Adipocyte (in vitro differentiated cells): ENCODE measurements at regions not wholly inside any gene's neighbourhood (a gene's known extent, or its start where the extent isn't known, plus 50 kb on each side); places are given as distances from the start of the nearest gene placed in this dataset.

Experiments used
- DNase-seq: peaks from one replicate; pipeline ENCODE4 v3.0.0-alpha.2; 2015; ENCODE audit warnings: low read depth
- H3K27me3 ChIP-seq: replicated peaks from 2 replicates; pipeline ENCODE4 v1.7.0; 2013; ENCODE audit warnings: mild to moderate bottlenecking, low read length, moderate library complexity; ENCODE audit not compliant: control insufficient read depth, insufficient read depth
- H3K36me3 ChIP-seq: 2 replicates; pipeline ENCODE4 v1.7.0; 2013; ENCODE audit warnings: low read length, mild to moderate bottlenecking, moderate library complexity; ENCODE audit not compliant: control insufficient read depth, insufficient read depth, severe bottlenecking
- H3K4me1 ChIP-seq: 2 replicates; pipeline ENCODE4 v1.7.0; 2013; ENCODE audit warnings: mild to moderate bottlenecking, low read length, moderate library complexity; ENCODE audit not compliant: control insufficient read depth, insufficient read depth
- H3K4me3 ChIP-seq: 2 replicates; pipeline ENCODE4 v1.7.0; 2013; ENCODE audit warnings: mild to moderate bottlenecking, low read length, moderate library complexity
- H3K9ac ChIP-seq: 2 replicates; pipeline ENCODE4 v1.7.0; 2013; ENCODE audit warnings: mild to moderate bottlenecking, low read length, moderate library complexity
- H3K9me3 ChIP-seq: 2 replicates; pipeline ENCODE4 v1.7.0; 2013; ENCODE audit warnings: mild to moderate bottlenecking, low read length, moderate library complexity; ENCODE audit not compliant: control insufficient read depth

DNA sequence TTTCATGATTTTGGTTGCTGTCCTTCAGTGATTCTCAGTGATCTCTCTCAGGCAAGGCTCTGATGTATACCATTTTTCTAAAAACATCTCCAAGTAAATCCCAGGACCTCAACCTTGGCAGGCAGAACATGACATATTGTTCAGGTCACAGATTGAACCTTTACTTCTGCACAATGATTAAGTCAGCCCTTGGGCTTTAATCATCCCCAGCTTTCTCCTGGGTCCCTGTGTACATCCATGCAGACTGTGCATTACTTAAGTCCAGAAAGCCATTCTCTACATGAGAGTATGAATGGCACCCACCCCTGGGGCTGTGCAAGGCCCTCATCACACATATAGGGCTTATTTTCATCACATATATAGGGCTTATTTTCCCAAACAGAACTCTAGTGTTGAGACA is 58.7 kb upstream of the ADAMTS3 start:
- H3K4me3 ChIP-seq = no peak overlapping the region
- H3K27me3 ChIP-seq = peaks cover 44% of the 10 kb centered on the region
- no peak for DNase-seq
- H3K9ac ChIP-seq = no peak overlapping the region
- H3K9me3 ChIP-seq = no peaks in the 10 kb centered on the region
- no peaks in the 10 kb centered on the region for H3K36me3 ChIP-seq
- H3K4me1 ChIP-seq = no peaks in the 10 kb centered on the region
